ENCODE measurements at regions not wholly inside any gene's neighbourhood (a gene's known extent, or its start where the extent isn't known, plus 50 kb on each side); places are given as distances from the start of the nearest gene placed in this dataset.

DNA sequence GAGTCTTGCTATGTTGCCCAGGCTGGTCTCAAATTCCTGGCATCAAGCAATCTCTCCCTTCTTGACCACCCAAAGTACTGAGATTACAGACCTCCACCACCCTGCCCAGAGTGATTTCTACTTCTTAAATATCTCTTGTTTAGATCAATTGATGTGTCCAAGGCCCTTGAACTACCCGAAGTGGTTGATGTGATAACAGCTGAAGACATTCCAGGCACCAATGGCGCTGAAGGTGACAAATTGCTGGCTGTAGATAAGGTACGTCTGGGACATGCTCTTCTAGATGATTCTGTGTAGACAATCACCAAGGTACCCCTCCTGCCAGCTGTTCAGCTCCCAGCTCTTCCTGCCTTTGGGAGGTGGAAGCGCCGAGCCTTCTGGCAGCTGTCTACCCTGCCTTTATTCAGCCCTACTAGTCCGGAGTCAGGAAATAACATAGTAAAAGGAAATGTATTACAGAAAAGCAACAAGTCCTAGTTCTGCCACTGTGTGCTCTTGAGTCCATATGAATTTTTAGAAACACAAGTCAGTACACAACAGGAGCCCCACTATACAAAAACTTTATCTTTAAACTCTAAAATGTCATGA lies 61.3 kb upstream of the BZW1 start:
- TF ChIP-seq, protein P1, sequence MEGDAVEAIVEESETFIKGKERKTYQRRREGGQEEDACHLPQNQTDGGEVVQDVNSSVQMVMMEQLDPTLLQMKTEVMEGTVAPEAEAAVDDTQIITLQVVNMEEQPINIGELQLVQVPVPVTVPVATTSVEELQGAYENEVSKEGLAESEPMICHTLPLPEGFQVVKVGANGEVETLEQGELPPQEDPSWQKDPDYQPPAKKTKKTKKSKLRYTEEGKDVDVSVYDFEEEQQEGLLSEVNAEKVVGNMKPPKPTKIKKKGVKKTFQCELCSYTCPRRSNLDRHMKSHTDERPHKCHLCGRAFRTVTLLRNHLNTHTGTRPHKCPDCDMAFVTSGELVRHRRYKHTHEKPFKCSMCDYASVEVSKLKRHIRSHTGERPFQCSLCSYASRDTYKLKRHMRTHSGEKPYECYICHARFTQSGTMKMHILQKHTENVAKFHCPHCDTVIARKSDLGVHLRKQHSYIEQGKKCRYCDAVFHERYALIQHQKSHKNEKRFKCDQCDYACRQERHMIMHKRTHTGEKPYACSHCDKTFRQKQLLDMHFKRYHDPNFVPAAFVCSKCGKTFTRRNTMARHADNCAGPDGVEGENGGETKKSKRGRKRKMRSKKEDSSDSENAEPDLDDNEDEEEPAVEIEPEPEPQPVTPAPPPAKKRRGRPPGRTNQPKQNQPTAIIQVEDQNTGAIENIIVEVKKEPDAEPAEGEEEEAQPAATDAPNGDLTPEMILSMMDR (IDR thresholded peaks at IDR 0.05; ENCODE audit: insufficient read depth, low read length) = no peak
- TF ChIP-seq GABPA (IDR thresholded peaks at IDR 0.05; ENCODE audit: low read depth) (no peak), POLR2AphosphoS5 (IDR thresholded peaks at IDR 0.05; ENCODE audit: low read depth) (no peak)
- TF ChIP-seq, protein P2, sequence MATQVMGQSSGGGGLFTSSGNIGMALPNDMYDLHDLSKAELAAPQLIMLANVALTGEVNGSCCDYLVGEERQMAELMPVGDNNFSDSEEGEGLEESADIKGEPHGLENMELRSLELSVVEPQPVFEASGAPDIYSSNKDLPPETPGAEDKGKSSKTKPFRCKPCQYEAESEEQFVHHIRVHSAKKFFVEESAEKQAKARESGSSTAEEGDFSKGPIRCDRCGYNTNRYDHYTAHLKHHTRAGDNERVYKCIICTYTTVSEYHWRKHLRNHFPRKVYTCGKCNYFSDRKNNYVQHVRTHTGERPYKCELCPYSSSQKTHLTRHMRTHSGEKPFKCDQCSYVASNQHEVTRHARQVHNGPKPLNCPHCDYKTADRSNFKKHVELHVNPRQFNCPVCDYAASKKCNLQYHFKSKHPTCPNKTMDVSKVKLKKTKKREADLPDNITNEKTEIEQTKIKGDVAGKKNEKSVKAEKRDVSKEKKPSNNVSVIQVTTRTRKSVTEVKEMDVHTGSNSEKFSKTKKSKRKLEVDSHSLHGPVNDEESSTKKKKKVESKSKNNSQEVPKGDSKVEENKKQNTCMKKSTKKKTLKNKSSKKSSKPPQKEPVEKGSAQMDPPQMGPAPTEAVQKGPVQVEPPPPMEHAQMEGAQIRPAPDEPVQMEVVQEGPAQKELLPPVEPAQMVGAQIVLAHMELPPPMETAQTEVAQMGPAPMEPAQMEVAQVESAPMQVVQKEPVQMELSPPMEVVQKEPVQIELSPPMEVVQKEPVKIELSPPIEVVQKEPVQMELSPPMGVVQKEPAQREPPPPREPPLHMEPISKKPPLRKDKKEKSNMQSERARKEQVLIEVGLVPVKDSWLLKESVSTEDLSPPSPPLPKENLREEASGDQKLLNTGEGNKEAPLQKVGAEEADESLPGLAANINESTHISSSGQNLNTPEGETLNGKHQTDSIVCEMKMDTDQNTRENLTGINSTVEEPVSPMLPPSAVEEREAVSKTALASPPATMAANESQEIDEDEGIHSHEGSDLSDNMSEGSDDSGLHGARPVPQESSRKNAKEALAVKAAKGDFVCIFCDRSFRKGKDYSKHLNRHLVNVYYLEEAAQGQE (IDR thresholded peaks at IDR 0.05; ENCODE audit: insufficient replicate concordance, low read depth) = no peak

Data from HL-60 (cell line).